ENCODE measurements at regions not wholly inside any gene's neighbourhood (a gene's known extent, or its start where the extent isn't known, plus 50 kb on each side); places are given as distances from the start of the nearest gene placed in this dataset.

- no peak for TF ChIP-seq POLR2AphosphoS5 (IDR thresholded peaks at IDR 0.05; ENCODE audit: borderline replicate concordance, low read depth, low read length)
- TF ChIP-seq EZH2 (IDR thresholded peaks at IDR 0.05): no peak
Observed at GRCh38 chr15:93362821-93363220, 273.8 kb upstream of the RGMA start.

Data from SK-N-MC (cell line).